ENCODE measurements at regions not wholly inside any gene's neighbourhood (a gene's known extent, or its start where the extent isn't known, plus 50 kb on each side); places are given as distances from the start of the nearest gene placed in this dataset.

GRCh38 chr5:8333977-8334376, 465.0 kb downstream of the MTRR start:
- TF ChIP-seq CTCF (conservative IDR thresholded peaks at IDR 0.05; ENCODE audit: control insufficient read depth, insufficient read depth, low read depth, low read length), result no peak
- DNase-seq (ENCODE audit: low read depth), result no peak
- no peak overlapping the region for H3K4me3 ChIP-seq (ENCODE audit: control insufficient read depth, low read depth, low read length)

GRCh38 chr5:8340261-8340660, 471.3 kb downstream of the MTRR start:
- H3K4me3 ChIP-seq (ENCODE audit: control insufficient read depth, low read depth, low read length), result no peak overlapping the region
- no peak for TF ChIP-seq CTCF (conservative IDR thresholded peaks at IDR 0.05; ENCODE audit: control insufficient read depth, insufficient read depth, low read depth, low read length)
- no peak for DNase-seq (ENCODE audit: low read depth)

GRCh38 chr5:8340739-8341344, 471.9 kb downstream of the MTRR start:
- peak; percentile 20 for DNase-seq (ENCODE audit: low read depth)
- peak; percentile 42 for TF ChIP-seq CTCF (conservative IDR thresholded peaks at IDR 0.05; ENCODE audit: control insufficient read depth, insufficient read depth, low read depth, low read length)
- H3K4me3 ChIP-seq (ENCODE audit: control insufficient read depth, low read depth, low read length), result no peak overlapping the region

GRCh38 chr5:8341406-8341805, 472.5 kb downstream of the MTRR start:
- no peak for TF ChIP-seq CTCF (conservative IDR thresholded peaks at IDR 0.05; ENCODE audit: control insufficient read depth, insufficient read depth, low read depth, low read length)
- H3K4me3 ChIP-seq (ENCODE audit: control insufficient read depth, low read depth, low read length), result no peak overlapping the region
- no peak for DNase-seq (ENCODE audit: low read depth)

GRCh38 chr5:8347984-8348383, 479.0 kb downstream of the MTRR start:
- no peak overlapping the region for H3K4me3 ChIP-seq (ENCODE audit: control insufficient read depth, low read depth, low read length)

GRCh38 chr5:8349855-8350254, 480.9 kb downstream of the MTRR start:
- no peak overlapping the region for H3K4me3 ChIP-seq (ENCODE audit: control insufficient read depth, low read depth, low read length)
- no peak for TF ChIP-seq CTCF (conservative IDR thresholded peaks at IDR 0.05; ENCODE audit: control insufficient read depth, insufficient read depth, low read depth, low read length)
- no peak for DNase-seq (ENCODE audit: low read depth)

More at GRCh38 chr5:8347984-8348383, 479.0 kb downstream of the MTRR start:
- DNase-seq (ENCODE audit: low read depth), result no peak
- TF ChIP-seq CTCF (conservative IDR thresholded peaks at IDR 0.05; ENCODE audit: control insufficient read depth, insufficient read depth, low read depth, low read length), result no peak

Data from fibroblast of mammary gland (primary cell).